C4-2B (cell line): ENCODE measurements at regions not wholly inside any gene's neighbourhood (a gene's known extent, or its start where the extent isn't known, plus 50 kb on each side); places are given as distances from the start of the nearest gene placed in this dataset.

Source experiments
- H3K27ac ChIP-seq: fragments of 450-650 bp; 2 replicates; pipeline ENCODE4 v1.5.1; 2017
- CTCF ChIP-seq: fragments of 450-650 bp; conservative IDR thresholded peaks from 2 replicates; pipeline ENCODE4 v1.5.1; 2017; ENCODE audit warnings: mild to moderate bottlenecking
- ZFX ChIP-seq: fragments of 450-650 bp; IDR thresholded peaks from 2 replicates; pipeline ENCODE4 v1.6.1; 2017

GRCh38 chr14:79997509-79998208 is 213.6 kb downstream of the DIO2 start:
- TF ChIP-seq ZFX = no peak
- no peak for TF ChIP-seq CTCF
- H3K27ac ChIP-seq = no peak overlapping the region

GRCh38 chr14:79992407-79993198 is 218.7 kb downstream of the DIO2 start:
- TF ChIP-seq CTCF (no peak), ZFX (no peak)
- no peak overlapping the region for H3K27ac ChIP-seq

- H3K27ac ChIP-seq = no peak overlapping the region
- no peak for TF ChIP-seq ZFX
- TF ChIP-seq CTCF = no peak
Measured at GRCh38 chr14:79991866-79992265, 219.4 kb downstream of the DIO2 start.

- TF ChIP-seq CTCF (no peak), ZFX (no peak)
Measured at GRCh38 chr14:79989990-79990389, 221.3 kb downstream of the DIO2 start.

GRCh38 chr14:79986251-79986650 is 225.1 kb downstream of the DIO2 start:
- no peak for TF ChIP-seq ZFX
- TF ChIP-seq CTCF = no peak
- H3K27ac ChIP-seq = no peak overlapping the region

More at GRCh38 chr14:79989990-79990389, 221.3 kb downstream of the DIO2 start:
- no peak overlapping the region for H3K27ac ChIP-seq

- TF ChIP-seq CTCF = no peak
- TF ChIP-seq ZFX = no peak
- no peak overlapping the region for H3K27ac ChIP-seq
Measured at GRCh38 chr14:79972230-79972629, 239.1 kb downstream of the DIO2 start.

GRCh38 chr14:79971330-79971729 is 240.0 kb downstream of the DIO2 start:
- TF ChIP-seq ZFX (no peak), CTCF (no peak)

More at GRCh38 chr14:79971330-79971729, 240.0 kb downstream of the DIO2 start:
- no peak overlapping the region for H3K27ac ChIP-seq
